NCI-H510A (cell line): ENCODE measurements at regions not wholly inside any gene's neighbourhood (a gene's known extent, or its start where the extent isn't known, plus 50 kb on each side); places are given as distances from the start of the nearest gene placed in this dataset.
"Not testable (repeated sequence)": the region's sequence is repeated elsewhere in the genome, so short reads cannot be mapped to it uniquely, and the experiment has no call there.

ENCODE experiments used
- DNase-seq: peaks from one replicate; lab custom pipeline; 2025; lab: John Stamatoyannopoulos, UW

- no peak for DNase-seq
Measured at GRCh38 chr6:78589436-78589835, 277.9 kb upstream of the IRAK1BP1 start.

- no peak for DNase-seq
Measured at GRCh38 chr6:78593898-78594667, 273.3 kb upstream of the IRAK1BP1 start.

- no peak for DNase-seq
Measured at GRCh38 chr6:78594668-78595066, 272.7 kb upstream of the IRAK1BP1 start.

- no peak for DNase-seq
Measured at GRCh38 chr6:78597966-78598365, 269.4 kb upstream of the IRAK1BP1 start.

- no peak for DNase-seq
Measured at GRCh38 chr6:78598966-78599365, 268.4 kb upstream of the IRAK1BP1 start.

- no peak for DNase-seq
Measured at GRCh38 chr6:78599526-78599925, 267.8 kb upstream of the IRAK1BP1 start.

- no peak for DNase-seq
Measured at GRCh38 chr6:78605909-78606446, 261.4 kb upstream of the IRAK1BP1 start.

- no peak for DNase-seq
Measured at GRCh38 chr6:78607189-78607588, 260.2 kb upstream of the IRAK1BP1 start.

GRCh38 chr6:78611102-78611620, 256.2 kb upstream of the IRAK1BP1 start:
- DNase-seq: peak; percentile 1

- DNase-seq: no peak
Measured at GRCh38 chr6:78611886-78612480, 255.4 kb upstream of the IRAK1BP1 start.

- DNase-seq: no peak
Measured at GRCh38 chr6:78614961-78615360, 252.4 kb upstream of the IRAK1BP1 start.

GRCh38 chr6:78615430-78615904, 251.9 kb upstream of the IRAK1BP1 start:
- DNase-seq: no peak

GRCh38 chr6:78618970-78619369, 248.4 kb upstream of the IRAK1BP1 start:
- no peak for DNase-seq

GRCh38 chr6:78623554-78623953, 243.8 kb upstream of the IRAK1BP1 start:
- DNase-seq: no peak

GRCh38 chr6:78629154-78629721, 238.1 kb upstream of the IRAK1BP1 start:
- DNase-seq: no peak

GRCh38 chr6:78629836-78630235, 237.5 kb upstream of the IRAK1BP1 start:
- no peak for DNase-seq

- DNase-seq: no peak
Measured at GRCh38 chr6:78631976-78632375, 235.4 kb upstream of the IRAK1BP1 start.

GRCh38 chr6:78639111-78640110, 227.9 kb upstream of the IRAK1BP1 start:
- DNase-seq: no peak

GRCh38 chr6:78643976-78644375, 223.4 kb upstream of the IRAK1BP1 start:
- DNase-seq: not testable (repeated sequence)

GRCh38 chr6:78646542-78647415, 220.6 kb upstream of the IRAK1BP1 start:
- DNase-seq: not testable (repeated sequence)
